Lung (tissue), 11 donors: ENCODE measurements at regions not wholly inside any gene's neighbourhood (a gene's known extent, or its start where the extent isn't known, plus 50 kb on each side); places are given as distances from the start of the nearest gene placed in this dataset.
A peak's percentile ranks its signal among the peaks of the same experiment; 100 is the strongest.

Experiments
- ATAC-seq: fragments of 200-7000 bp; cut with Tn5 transposase; one replicate; pipeline ENCODE4 v1.9.1; 2020; ENCODE audit warnings: moderate number of reproducible peaks; ENCODE audit not compliant: insufficient read depth, low FRiP score
- DNase-seq, 3 donors: peaks; one replicate each; pipeline ENCODE4 v3.0.0-alpha.2; 2013 to 2017
- H3K27ac ChIP-seq, 2 donors: one replicate each; pipeline ENCODE4 v1.5.1; 2013; ENCODE audit warnings: mild to moderate bottlenecking in 2 of 2, moderate library complexity in 2 of 2, control low read depth in 1 of 2, inconsistent platforms in 1 of 2, low read depth in 1 of 2, low read length in 1 of 2
- H3K27me3 ChIP-seq, 3 donors: one replicate each; pipeline ENCODE4 v1.5.1; 2013; ENCODE audit warnings: low read length in 2 of 3; ENCODE audit not compliant: control insufficient read depth in 3 of 3, insufficient read depth in 3 of 3
- H3K36me3 ChIP-seq, 4 donors: one replicate each; pipeline ENCODE4 v1.5.1; 2013; ENCODE audit warnings: low read length in 4 of 4, mild to moderate bottlenecking in 1 of 4, moderate library complexity in 1 of 4; ENCODE audit not compliant: control insufficient read depth in 4 of 4, insufficient read depth in 4 of 4
- H3K4me1 ChIP-seq, 5 donors: one replicate each; pipeline ENCODE4 v1.5.1; 2013; ENCODE audit warnings: low read length in 5 of 5, mild to moderate bottlenecking in 2 of 5, moderate library complexity in 1 of 5; ENCODE audit not compliant: control insufficient read depth in 5 of 5, insufficient read depth in 5 of 5
- H3K4me3 ChIP-seq: one replicate; pipeline ENCODE4 v1.5.1; 2013; ENCODE audit warnings: mild to moderate bottlenecking, control low read depth, moderate library complexity
- H3K9ac ChIP-seq, 2 donors: one replicate each; pipeline ENCODE4 v1.5.1; 2013; ENCODE audit warnings: low read length in 2 of 2, control low read depth in 1 of 2; ENCODE audit not compliant: insufficient read depth in 1 of 2
- H3K9me3 ChIP-seq, 4 donors: one replicate each; pipeline ENCODE4 v1.5.1; 2013; ENCODE audit warnings: low read length in 3 of 4, mild to moderate bottlenecking in 1 of 4, moderate library complexity in 1 of 4; ENCODE audit not compliant: control insufficient read depth in 4 of 4, insufficient read depth in 3 of 4
- CTCF ChIP-seq: IDR thresholded peaks from 2 replicates; pipeline ENCODE4 v1.5.1; 2012; ENCODE audit warnings: mild to moderate bottlenecking; ENCODE audit errors: control extremely low read depth, extremely low read depth
- WGBS, 2 donors: extraction: QIAGEN DNeasy Blood & Tissue Kit; methylation state at CpG; one replicate each; pipeline ENCODE4 v1.1.7; 2013; 5-methylcytosine and 5-hydroxymethylcytosine counted together
- donor health status: control.
- donor health status: control.
- donor health status: Bipolar disorder and iron deficiency.
- donor health status: healthy.
- donor health status: DM: yes; HTN: yes; CAD: no.

DNA sequence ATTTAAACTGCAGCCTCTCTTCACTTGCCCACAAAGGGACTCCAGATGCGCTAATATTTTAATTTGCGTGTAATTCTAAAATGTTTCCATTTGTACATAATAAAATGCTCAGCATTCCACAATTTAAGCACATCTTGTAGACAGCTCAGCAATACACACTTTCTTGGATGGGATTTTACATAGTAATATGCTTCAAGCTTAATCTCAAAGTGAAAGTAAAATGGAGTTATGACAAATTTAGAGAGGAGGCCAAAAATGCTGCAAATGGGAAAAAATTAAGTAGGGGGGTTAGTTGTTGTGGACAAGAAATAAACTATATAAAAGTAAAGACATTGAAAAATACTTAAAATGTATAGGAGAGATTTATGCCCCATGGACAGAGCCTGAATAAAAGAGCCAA, 149.1 kb downstream of the FBXO8 start:
- Histone ChIP-seq H3K27me3 (peaks cover 0 to 2% (median 0%) of the 10 kb centered on the region in 3 donors), H3K36me3 (no peaks in the 10 kb centered on the region), H3K9me3 (no peaks in the 10 kb centered on the region), H3K9ac (no peak overlapping the region), H3K4me1 (peaks cover 0 to 52% (median 0%) of the 10 kb centered on the region in 5 donors), H3K4me3 (no peak overlapping the region), H3K27ac (no peak overlapping the region)
- WGBS, 2 donors: 89 to 95% methylated on average over 2 of the region's 2 CpGs
- TF ChIP-seq CTCF: no peak
- DNase-seq: no peak
- ATAC-seq: no peak

- no peak for ATAC-seq
- peaks cover 0 to 52% (median 0%) of the 10 kb centered on the region in 5 donors for H3K4me1 ChIP-seq
- H3K36me3 ChIP-seq: no peaks in the 10 kb centered on the region
- peaks cover 0 to 2% (median 0%) of the 10 kb centered on the region in 3 donors for H3K27me3 ChIP-seq
- H3K4me3 ChIP-seq: no peak overlapping the region
- no peak overlapping the region for H3K27ac ChIP-seq
- WGBS, 2 donors: 60 to 63% methylated on average over 1 of the region's 1 CpG
- H3K9me3 ChIP-seq: no peaks in the 10 kb centered on the region
- no peak for TF ChIP-seq CTCF
- no peak overlapping the region for H3K9ac ChIP-seq
- DNase-seq: peak in 2 of 3 donors; percentile 83 to 85
Observed at GRCh38 chr4:174133551-174133950, 149.9 kb downstream of the FBXO8 start.

GRCh38 chr4:174131901-174132300, 151.6 kb downstream of the FBXO8 start:
- ATAC-seq (no peak), DNase-seq (peak in 2 of 3 donors; percentile 93)
- Histone ChIP-seq H3K27ac (no peak overlapping the region), H3K9me3 (no peaks in the 10 kb centered on the region), H3K36me3 (no peaks in the 10 kb centered on the region), H3K27me3 (peaks cover 0 to 2% (median 0%) of the 10 kb centered on the region in 3 donors), H3K9ac (no peak overlapping the region), H3K4me3 (no peak overlapping the region), H3K4me1 (peaks cover 0 to 51% (median 0%) of the 10 kb centered on the region in 5 donors)
- TF ChIP-seq CTCF: no peak

- peak in 2 of 3 donors; percentile 68 to 76 for DNase-seq
- no peaks in the 10 kb centered on the region for H3K9me3 ChIP-seq
- H3K27ac ChIP-seq: peak overlapping the region in 1 of 2 donors; percentile 9
- H3K27me3 ChIP-seq: peaks cover 0 to 5% (median 2%) of the 10 kb centered on the region in 3 donors
- TF ChIP-seq CTCF: no peak
- WGBS, 2 donors: 49 to 60% methylated on average over 1 of the region's 1 CpG
- no peak overlapping the region for H3K4me3 ChIP-seq
- no peak overlapping the region for H3K9ac ChIP-seq
- no peaks in the 10 kb centered on the region for H3K36me3 ChIP-seq
- ATAC-seq: no peak
- H3K4me1 ChIP-seq: peaks cover 0 to 14% (median 0%) of the 10 kb centered on the region in 5 donors
Observed at GRCh38 chr4:174122705-174123104, 160.8 kb downstream of the FBXO8 start.
